Fibroblast of mammary gland (primary cell): ENCODE measurements at regions not wholly inside any gene's neighbourhood (a gene's known extent, or its start where the extent isn't known, plus 50 kb on each side); places are given as distances from the start of the nearest gene placed in this dataset.

Experiments used
- DNase-seq: peaks from one replicate; pipeline ENCODE4 v3.0.0-alpha.2; 2010; ENCODE audit warnings: low read depth
- H3K4me3 ChIP-seq: 2 replicates; pipeline ENCODE4 v1.5.1; 2011; ENCODE audit warnings: low read depth, mild to moderate bottlenecking, low read length, moderate library complexity; ENCODE audit not compliant: control insufficient read depth
- CTCF ChIP-seq: conservative IDR thresholded peaks from 2 replicates; pipeline ENCODE4 v1.5.1; 2011; ENCODE audit warnings: low read depth, low read length, inconsistent platforms; ENCODE audit not compliant: control insufficient read depth, insufficient read depth

- no peak for DNase-seq
- H3K4me3 ChIP-seq, result no peak overlapping the region
- TF ChIP-seq CTCF, result no peak
Measured at GRCh38 chr16:9393591-9393990, 302.1 kb downstream of the HAPSTR1 start.

- H3K4me3 ChIP-seq, result no peak overlapping the region
- DNase-seq, result no peak
- no peak for TF ChIP-seq CTCF
Measured at GRCh38 chr16:9395958-9396359, 304.5 kb downstream of the HAPSTR1 start.

- H3K4me3 ChIP-seq, result no peak overlapping the region
- no peak for TF ChIP-seq CTCF
- no peak for DNase-seq
Measured at GRCh38 chr16:9399573-9399972, 308.1 kb downstream of the HAPSTR1 start.

- no peak overlapping the region for H3K4me3 ChIP-seq
- TF ChIP-seq CTCF, result no peak
- DNase-seq, result no peak
Measured at GRCh38 chr16:9401173-9401572, 309.7 kb downstream of the HAPSTR1 start.

GRCh38 chr16:9402293-9402860, 310.9 kb downstream of the HAPSTR1 start:
- DNase-seq, result no peak
- no peak overlapping the region for H3K4me3 ChIP-seq
- TF ChIP-seq CTCF, result no peak

- no peak for DNase-seq
- no peak overlapping the region for H3K4me3 ChIP-seq
- TF ChIP-seq CTCF, result no peak
Measured at GRCh38 chr16:9404811-9405210, 313.4 kb downstream of the HAPSTR1 start.
